SK-N-SH (cell line): ENCODE measurements at regions not wholly inside any gene's neighbourhood (a gene's known extent, or its start where the extent isn't known, plus 50 kb on each side); places are given as distances from the start of the nearest gene placed in this dataset.

ENCODE experiments used
- EP300 ChIP-seq, 2 experiments: IDR thresholded peaks; 2 replicates each; pipeline versions ENCODE4 v1.4.0 to v1.6.1; 2012; ENCODE audit warnings: borderline replicate concordance in 1 of 2, low read depth in 1 of 2, low read length in 1 of 2
- EZH2phosphoT487 ChIP-seq: fragments of 200-600 bp; sonication (generic); IDR thresholded peaks from 2 replicates; pipeline ENCODE4 v1.6.1; 2017; ENCODE audit warnings: low read depth, mixed run types, mild to moderate bottlenecking, antibody characterized with exemption, moderate library complexity, borderline replicate concordance
- FOSL2 ChIP-seq: IDR thresholded peaks from 2 replicates; pipeline ENCODE4 v1.4.0; 2012; ENCODE audit warnings: low read depth, mild to moderate bottlenecking, moderate library complexity, borderline replicate concordance
- JUND ChIP-seq: IDR thresholded peaks from 2 replicates; pipeline ENCODE4 v1.4.0; 2012
- MAX ChIP-seq: IDR thresholded peaks from 2 replicates; pipeline ENCODE4 v1.4.0; 2012; ENCODE audit warnings: low read depth
- POLR2AphosphoS5 ChIP-seq: IDR thresholded peaks from 2 replicates; pipeline ENCODE4 v1.6.1; 2012; ENCODE audit warnings: low read depth, low read length
- RAD21 ChIP-seq: IDR thresholded peaks from 2 replicates; pipeline ENCODE4 v1.6.1; 2012; ENCODE audit warnings: mild to moderate bottlenecking, low read length
- RCOR1 ChIP-seq: fragments of 150-350 bp; IDR thresholded peaks from 2 replicates; pipeline ENCODE4 v1.6.1; 2017; ENCODE audit warnings: antibody characterized with exemption, low read length
- SMC3 ChIP-seq: IDR thresholded peaks from 2 replicates; pipeline ENCODE4 v1.6.1; 2012; ENCODE audit warnings: low read depth, low read length, improper control_type of control experiment
- TAF1 ChIP-seq: IDR thresholded peaks from 2 replicates; pipeline ENCODE4 v1.6.1; 2012; ENCODE audit warnings: low read depth, mild to moderate bottlenecking, low read length, moderate library complexity, borderline replicate concordance
- TEAD4 ChIP-seq: IDR thresholded peaks from 2 replicates; pipeline ENCODE4 v1.4.0; 2012; ENCODE audit warnings: mild to moderate bottlenecking, borderline replicate concordance; ENCODE audit not compliant: insufficient read depth
- TF ChIP-seq, protein P1 (sequence below): fragments of 200-600 bp; sonication (generic); IDR thresholded peaks from 2 replicates; pipeline ENCODE4 v1.6.1; 2017; ENCODE audit warnings: antibody characterized with exemption, mild to moderate bottlenecking, moderate library complexity
- TF ChIP-seq, protein P2 (sequence below): fragments of 150-350 bp; IDR thresholded peaks from 2 replicates; pipeline ENCODE4 v1.6.1; 2017; ENCODE audit warnings: antibody characterized with exemption, low read length, low read depth, borderline replicate concordance

DNA sequence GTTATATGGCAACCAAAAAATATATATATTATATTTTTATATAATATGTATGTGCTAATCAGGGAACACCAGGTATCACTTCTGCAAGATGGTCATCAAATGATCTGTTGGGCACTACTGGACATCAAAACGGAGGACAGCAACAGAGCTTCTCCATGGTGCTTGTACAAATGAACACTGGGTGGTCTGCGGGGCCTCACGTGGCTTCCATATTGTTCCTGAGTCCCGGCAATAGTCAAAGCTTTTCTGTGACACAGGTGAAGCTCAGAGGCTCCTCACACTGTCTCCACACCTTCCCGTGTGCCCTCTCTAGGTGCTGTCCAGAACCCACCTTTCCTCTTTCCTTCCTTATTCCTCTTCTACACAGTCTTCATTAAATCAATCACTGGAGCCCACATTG is 149.9 kb upstream of the PIRT start:
- TF ChIP-seq, protein P1, sequence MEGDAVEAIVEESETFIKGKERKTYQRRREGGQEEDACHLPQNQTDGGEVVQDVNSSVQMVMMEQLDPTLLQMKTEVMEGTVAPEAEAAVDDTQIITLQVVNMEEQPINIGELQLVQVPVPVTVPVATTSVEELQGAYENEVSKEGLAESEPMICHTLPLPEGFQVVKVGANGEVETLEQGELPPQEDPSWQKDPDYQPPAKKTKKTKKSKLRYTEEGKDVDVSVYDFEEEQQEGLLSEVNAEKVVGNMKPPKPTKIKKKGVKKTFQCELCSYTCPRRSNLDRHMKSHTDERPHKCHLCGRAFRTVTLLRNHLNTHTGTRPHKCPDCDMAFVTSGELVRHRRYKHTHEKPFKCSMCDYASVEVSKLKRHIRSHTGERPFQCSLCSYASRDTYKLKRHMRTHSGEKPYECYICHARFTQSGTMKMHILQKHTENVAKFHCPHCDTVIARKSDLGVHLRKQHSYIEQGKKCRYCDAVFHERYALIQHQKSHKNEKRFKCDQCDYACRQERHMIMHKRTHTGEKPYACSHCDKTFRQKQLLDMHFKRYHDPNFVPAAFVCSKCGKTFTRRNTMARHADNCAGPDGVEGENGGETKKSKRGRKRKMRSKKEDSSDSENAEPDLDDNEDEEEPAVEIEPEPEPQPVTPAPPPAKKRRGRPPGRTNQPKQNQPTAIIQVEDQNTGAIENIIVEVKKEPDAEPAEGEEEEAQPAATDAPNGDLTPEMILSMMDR = no peak
- no peak for TF ChIP-seq SMC3
- no peak for TF ChIP-seq FOSL2
- no peak for TF ChIP-seq EZH2phosphoT487
- TF ChIP-seq MAX = no peak
- no peak for TF ChIP-seq TAF1
- TF ChIP-seq RCOR1 = no peak
- TF ChIP-seq TEAD4 = no peak
- no peak for TF ChIP-seq EP300 (IDR thresholded peaks at IDR 0.05; ENCODE audit: borderline replicate concordance in 1 of 2, low read depth in 1 of 2, low read length in 1 of 2)
- no peak for TF ChIP-seq JUND
- TF ChIP-seq, protein P2, sequence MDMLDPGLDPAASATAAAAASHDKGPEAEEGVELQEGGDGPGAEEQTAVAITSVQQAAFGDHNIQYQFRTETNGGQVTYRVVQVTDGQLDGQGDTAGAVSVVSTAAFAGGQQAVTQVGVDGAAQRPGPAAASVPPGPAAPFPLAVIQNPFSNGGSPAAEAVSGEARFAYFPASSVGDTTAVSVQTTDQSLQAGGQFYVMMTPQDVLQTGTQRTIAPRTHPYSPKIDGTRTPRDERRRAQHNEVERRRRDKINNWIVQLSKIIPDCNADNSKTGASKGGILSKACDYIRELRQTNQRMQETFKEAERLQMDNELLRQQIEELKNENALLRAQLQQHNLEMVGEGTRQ = no peak
- no peak for TF ChIP-seq POLR2AphosphoS5
- no peak for TF ChIP-seq RAD21
